ENCODE measurements at regions not wholly inside any gene's neighbourhood (a gene's known extent, or its start where the extent isn't known, plus 50 kb on each side); places are given as distances from the start of the nearest gene placed in this dataset.
"Not testable (repeated sequence)": the region's sequence is repeated elsewhere in the genome, so short reads cannot be mapped to it uniquely, and the experiment has no call there.

DNA sequence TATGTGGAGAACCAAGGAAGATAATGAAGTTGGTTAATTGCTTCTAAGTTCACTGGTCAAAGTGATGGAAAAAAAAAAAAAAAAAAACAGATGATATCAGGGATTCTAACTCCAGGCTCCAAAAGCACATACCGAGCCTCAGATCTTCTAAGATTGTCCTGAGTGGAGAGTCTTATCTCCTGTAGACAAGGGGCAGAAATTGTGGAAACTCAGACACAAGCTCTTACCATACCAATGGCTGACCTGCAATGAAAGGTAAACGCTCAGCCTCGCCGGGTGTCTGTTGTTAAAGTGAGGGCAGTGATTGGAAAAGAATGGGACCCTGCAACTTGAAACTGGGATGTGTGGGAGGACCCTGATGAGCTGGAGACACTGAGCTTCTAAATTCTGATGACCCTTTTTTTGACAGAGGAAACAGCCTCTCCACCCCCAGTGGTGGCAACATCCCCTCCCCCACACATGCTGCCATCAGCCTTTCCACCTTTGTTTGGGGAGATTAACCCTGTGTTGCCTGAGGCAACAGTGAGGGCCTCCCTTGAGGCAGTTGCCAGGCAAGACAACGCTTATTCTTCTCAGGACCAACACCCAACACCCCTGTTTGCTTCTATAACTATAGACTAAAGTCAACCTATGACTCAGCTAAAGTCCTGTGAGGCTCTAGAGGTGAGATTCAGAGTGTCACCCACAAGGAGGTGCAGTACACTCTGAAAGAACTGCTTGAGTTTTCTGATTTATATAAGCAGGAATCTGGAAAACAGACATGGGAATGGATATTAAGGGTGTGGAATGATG lies 154.0 kb downstream of the THBS2 start:
- no peak for DNase-seq

DNA sequence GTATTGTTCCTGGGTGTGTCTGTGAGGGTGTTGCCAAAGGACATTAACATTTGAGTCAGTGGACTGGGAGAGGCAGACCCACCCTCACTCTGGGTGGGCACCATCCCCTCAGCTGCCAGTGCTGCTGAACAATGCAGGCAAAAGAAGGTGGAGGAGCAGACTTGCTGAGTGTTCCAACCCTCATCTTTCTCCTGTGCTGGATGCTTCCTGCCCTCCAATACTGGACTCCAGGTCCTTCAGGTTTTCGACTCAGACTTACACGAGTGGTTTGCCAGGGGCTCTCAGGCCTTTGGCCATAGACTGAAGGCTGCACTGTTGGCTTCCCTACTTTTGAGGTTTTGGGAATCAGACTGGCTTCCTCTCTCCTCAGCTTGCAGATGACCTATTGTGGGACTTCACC lies 155.0 kb downstream of the THBS2 start:
- not testable (repeated sequence) for DNase-seq

DNA sequence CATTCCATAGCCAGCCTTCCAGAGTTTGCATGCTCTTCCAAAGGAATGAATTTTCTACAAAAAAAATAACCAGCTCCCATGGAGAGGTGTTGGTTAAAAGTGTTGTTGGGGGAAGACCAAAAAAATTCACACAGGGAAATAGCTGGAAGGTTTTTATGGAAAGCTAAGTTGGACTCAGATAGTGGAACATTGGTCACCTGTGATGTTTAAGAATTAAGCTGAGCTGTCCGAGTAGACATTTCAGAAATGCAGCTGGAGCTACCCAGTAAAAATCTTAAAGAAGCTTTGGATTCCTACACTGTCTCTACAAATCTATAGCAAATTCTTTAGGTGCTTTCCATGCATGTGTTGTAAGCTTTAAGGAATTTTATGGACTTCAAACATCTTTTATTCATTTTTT lies 155.5 kb downstream of the THBS2 start:
- DNase-seq = no peak

DNA sequence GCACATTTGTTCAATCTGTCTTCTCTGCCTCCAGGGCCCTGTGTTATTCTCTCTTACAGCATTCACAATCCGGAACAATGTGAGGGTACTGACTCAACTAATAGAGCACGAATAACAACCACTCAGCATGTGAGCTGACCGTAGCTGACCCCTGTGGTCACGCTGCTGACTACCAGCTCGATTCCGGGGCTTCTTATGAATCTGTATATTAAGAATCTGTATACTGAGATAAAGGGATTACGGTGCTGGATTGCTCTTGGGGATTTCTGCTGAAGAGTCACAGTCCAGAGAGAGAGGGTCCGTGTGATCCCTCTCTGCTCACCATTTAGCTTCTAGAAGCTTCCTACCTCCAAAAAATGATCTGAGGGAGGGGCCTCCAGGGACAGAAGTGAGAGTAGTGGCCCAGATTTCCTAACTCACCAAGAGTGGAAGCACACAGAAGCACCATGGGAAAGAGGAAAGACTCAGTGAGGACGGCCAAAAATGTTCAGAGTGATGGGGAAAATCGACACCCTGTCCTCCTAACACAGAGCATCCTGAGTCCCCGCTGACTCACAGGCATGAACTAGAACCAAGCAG lies 156.2 kb downstream of the THBS2 start:
- no peak for DNase-seq

DNA sequence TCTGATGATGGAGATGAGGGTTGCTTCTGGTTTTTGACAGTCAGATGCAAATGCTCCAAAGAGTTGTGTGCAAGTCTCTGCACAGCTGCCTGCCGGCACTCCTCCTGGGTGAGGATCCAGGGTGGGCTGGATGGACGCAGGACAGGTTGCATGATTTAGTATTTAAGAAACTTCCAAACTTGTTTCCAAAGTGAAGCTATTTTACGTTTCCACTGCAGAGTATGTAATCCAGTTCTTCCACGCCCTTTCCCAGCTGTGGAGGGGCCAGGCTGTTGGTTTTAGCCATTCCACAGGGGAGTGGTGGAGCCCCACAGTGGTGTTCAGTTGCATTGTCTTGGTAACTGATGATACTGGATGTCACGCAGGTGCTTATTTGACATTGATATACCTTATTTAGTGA lies 157.3 kb downstream of the THBS2 start:
- no peak for DNase-seq

DNA sequence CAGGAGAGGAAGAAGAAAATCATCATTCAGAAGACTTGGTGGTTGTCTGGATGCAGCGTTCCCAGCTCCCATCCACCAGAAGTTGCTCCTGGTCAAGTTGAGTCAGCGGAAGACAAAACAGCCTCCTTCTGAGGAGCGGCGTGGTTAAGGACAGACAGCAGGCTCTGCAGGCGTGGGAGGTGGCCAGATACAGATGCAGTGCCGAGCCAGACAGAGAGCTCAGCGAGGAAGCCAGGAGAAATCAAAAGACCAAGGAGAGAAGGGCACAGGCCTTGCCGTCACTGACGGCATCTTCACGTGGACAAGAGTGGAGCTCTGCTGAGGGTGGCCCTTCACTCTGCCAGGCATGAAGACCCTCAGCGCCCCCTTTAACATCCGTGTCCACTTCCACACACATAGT lies 158.5 kb downstream of the THBS2 start:
- DNase-seq = no peak

DNA sequence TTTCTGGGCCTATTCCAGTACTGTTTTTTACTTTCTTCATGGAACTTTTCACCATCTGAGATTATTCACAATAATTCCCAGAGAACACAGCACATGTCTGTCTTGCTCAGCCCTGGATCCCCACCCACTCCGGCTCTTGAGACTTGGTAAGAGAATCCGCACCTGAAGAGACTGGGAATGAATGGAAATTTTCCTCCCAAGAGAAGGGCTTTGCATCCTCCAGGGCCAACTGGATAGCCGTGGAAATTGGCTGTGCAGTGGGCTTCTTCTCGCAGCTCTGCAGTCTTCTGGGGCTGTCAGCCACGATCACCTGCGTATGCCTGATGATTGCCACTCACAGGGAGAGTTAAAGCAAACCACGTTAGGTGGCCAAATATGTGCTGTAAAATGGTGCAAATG lies 159.1 kb downstream of the THBS2 start:
- DNase-seq = no peak

DNA sequence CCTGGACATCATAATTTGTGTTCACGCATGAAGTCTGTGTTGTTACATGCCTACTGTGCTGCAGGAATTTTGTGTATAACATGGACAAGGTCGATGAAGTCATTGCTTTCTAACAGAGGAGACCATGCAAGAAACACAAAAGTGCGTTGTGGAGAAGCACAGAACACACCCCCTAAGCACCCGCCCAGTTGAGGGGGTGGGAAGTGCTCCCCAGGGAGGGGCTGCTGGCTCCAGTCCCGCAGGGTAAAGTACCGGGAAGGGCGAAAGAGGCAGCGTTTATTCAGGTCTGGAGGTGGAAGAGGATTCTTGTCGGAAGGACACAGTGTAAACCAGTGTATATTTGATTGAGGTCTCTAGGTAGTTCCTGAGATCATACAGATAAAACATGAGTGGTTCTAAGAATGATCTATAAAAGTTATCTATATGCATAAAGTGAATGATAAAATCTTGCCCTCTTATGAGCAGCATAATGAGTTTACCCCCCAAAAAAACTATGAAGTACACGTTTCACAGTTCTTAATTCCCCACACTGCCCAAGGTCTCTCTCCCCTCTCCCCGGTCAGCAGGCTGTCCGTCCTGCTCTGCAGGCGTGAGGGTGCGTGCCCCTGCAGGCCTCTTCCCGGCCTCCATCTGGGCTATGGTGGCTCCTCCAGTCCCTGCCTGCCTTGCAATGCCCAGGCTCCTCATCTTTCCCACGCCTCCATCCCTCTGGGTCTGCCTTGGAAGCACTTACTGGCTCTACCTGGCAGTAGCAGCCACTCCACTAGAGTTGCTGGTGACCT lies 159.7 kb downstream of the THBS2 start:
- DNase-seq = no peak

DNA sequence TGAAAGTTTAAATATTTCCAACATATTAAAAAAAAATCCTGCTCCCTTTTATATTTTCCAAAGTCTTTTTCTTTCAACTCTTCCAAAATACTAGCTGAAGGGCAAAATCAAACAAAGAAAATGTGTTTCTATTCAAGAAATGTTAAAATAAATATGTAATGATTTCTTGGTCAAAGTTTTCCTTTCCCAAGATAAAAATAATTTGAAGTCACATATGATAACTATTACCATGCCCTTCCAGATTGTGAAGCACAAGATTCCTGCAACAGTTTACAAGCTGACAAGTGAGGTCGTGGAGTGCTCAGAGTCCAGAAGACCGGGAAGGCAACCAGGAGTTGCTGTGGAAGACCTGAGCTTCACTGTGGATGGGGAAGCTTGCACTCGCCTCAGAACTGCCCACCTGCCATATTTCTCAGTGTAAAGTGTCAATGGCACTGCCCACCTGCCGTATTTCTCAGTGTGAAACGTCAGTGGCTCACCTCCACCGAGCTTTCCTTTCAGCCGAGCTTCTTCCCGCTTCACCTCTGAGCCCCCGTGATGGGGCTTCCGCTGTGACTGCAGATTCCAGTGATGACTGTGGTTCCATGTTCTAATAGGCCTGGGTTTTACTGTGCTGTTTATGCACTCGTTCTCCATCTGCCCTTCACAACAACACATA lies 160.5 kb downstream of the THBS2 start:
- DNase-seq = no peak

DNA sequence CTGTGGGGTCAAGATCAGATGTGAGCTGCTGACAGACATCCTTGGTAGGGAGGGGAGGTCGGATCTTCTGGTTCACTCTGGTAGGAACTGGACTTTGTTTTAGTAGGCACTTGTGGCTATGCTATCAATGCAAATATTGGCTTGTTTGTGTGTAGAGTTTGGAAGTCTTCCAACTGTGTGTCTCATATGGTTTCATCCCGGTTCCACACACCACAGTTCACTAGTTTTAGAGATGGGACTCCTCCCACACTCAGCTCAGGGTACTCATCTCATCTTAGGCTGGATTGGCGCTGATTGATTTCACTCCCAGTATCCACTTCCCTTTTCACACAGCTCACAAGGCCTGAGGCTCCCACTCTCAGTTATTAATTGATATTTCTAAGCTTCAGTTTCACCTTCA lies 161.3 kb downstream of the THBS2 start:
- no peak for DNase-seq

DNA sequence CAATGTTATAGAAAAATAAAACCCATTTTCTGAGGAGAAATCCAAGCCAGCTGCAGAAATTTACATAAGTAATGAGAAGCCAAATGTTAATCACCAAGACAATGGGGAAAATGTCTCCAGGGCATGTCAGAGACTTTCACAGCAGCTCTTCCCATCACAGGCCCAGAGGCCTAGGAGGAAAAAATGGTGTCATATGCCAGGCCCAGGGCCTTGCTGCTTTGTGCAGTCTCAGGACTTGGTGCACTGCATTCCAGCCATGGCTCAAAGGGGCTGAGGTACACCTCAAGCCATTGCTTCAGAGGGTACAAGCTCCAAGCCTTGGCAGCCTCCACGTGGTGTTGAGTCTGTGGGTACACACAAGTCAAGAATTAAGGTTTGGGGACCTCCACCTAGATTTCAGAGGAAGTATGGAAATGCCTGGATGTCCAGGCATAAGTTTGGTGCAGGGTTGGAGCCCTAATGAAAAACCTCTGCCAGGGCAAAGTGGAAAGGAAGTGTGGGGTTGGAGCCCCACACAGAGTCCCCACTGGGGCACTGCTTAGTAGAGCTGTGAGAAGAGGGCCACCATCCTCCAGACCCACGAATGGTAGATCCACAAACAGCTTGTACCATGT lies 163.0 kb downstream of the THBS2 start:
- DNase-seq = not testable (repeated sequence)

DNA sequence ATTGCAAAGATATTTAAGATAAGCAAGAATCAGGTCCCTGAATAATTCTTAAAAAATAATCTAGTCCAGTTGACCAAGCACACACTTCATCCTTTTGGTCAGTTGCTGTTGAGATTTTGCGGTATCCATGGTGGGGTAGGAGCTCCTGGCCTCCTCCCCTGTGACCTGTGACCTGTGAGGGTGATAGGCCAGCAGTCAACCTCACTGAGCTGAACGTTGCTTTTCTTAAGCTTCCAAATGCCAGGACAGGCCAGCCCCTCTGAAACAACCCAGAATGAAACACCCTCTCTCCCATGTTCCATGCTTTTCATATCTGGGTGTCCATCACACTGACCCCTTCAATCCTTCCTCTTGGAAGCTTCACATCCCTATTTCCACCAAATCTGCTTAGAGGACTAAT lies 164.9 kb downstream of the THBS2 start:
- no peak for DNase-seq

DNA sequence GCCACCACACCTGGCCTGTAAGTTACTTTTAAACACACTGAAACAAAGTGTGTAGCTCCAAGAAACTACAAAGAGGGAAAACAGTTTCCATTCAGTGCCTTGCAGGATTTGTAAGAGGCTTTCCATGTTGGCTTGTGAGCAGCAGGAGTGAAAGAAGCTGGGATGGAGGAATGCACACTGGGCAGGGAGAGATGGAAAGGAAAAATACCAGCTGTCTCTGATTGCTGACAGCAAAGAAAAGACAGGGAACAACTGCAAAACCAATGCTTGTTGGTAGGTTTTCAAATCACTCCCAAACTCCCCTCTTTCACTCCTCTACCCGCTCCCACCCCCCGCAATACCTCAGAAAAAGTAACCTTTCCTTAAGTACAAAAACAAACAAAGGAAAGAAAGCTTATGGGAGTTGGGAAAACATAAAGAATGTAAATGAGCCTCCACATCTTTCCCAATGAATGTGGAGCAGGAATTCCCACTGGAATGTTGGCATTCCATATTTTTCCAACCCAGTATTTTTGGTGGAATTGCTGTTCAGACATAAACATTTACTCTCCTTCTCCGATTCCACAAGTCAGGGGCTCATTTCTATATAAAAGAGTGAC lies 166.1 kb downstream of the THBS2 start:
- no peak for DNase-seq

DNA sequence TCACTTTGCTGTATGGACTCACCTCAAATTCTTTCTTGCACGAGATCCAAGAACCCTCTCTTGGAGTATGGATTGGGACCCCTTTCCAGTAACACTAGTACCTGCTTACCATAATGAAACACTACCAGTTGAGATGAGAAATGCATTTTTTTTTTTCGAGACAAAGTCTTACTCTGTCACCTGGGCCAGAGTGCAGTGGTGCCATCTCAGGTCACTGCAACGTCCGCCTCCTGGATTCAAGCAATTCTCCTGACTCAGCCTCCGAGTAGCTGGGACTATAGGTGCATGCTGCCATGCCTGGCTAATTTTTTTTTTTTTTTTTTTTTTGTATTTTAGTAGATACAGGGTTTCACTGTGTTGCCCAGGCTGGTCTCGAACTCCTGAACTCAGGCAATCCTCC lies 167.0 kb downstream of the THBS2 start:
- not testable (repeated sequence) for DNase-seq

DNA sequence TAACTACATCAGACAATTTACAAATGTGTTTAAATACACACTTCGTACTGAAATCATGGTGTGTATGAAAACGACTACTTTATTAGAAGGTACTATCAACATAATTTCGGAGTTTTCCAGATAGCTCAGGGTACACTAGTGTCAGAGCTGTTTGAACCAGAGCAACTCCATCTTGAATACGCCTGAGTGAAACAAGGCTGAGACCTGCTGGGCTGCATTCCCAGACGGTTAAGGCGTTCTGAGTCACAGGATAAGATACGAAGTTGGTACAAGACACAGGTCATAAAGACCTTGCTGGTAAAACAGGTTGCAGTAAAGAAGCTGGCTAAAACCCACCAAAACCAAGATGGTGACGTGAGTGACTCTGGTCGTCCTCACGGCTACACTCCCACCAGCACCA lies 167.6 kb downstream of the THBS2 start:
- no peak for DNase-seq

DNA sequence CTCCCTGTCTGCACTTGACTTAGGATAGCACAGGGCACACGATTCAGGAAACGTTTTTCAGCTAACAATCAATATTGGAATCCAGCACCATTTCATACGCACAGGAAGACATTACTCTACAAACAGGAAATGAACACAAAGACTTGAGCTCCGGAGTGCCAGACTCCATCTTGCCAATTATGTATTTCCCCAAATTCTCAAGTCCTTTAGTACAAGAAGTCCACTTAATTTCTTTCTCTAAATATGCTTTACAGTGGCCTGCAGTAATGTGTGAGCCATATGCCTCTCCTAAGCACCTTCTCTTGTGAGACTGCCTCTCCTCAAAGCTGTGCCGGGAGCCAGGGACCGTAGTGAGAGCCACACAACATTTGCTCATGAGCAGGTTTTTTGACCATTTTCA lies 168.2 kb downstream of the THBS2 start:
- no peak for DNase-seq

DNA sequence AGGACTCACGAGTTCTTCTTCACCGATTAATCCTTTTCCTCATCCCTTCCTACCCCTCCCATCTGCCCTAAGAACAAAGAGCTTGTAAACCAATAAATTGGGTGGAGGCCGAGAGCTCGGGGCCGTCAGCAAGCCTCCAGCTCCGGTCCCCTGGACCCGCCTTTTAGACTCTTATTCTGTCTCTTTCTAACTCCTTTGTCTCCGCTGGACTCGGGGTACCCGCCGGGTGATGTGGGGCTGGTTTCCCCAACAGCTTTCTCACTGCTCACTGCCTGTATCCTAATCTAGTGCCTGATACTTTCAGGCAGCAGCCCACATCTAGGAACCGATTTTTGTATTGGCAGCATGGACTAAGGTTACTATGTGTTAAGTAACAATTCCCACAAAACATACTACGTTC lies 169.1 kb downstream of the THBS2 start:
- not testable (repeated sequence) for DNase-seq

DNA sequence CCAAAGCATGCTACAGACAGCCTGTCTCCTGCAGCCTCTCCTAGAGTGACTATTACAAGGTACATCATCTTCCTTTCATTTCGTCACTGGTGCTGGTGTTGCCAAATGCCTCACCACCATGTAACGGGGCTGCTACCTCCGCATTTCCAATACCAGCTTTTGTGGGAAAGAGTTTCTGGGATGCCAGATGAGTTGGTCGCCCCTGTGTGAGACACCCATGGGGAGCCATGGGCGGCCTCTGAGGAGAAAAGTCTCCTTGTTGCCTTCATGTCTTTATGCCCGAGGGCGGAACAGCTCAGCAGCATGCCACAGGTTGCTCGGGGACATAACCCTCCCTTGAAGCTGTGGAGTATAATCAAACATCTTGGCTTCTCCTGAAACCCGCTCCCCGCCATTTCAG lies 169.6 kb downstream of the THBS2 start:
- no peak for DNase-seq

DNA sequence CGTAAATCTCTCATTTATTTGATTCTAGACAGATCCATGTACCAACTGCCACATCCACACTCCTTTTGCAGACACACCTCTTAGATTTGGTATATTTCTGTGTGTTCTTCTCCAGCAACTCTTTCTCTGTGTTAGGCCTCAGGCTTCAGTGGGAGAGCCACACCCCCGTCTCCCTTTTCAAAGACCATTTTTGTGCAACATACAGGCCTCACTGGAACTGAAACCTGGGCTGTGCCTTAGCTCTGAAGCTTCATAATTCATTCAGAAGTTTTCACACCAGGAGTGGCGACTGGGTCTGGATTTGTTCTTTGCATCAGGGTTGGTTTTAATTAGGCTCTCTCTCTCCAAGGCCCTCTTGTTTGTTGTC lies 170.2 kb downstream of the THBS2 start:
- DNase-seq = no peak

DNA sequence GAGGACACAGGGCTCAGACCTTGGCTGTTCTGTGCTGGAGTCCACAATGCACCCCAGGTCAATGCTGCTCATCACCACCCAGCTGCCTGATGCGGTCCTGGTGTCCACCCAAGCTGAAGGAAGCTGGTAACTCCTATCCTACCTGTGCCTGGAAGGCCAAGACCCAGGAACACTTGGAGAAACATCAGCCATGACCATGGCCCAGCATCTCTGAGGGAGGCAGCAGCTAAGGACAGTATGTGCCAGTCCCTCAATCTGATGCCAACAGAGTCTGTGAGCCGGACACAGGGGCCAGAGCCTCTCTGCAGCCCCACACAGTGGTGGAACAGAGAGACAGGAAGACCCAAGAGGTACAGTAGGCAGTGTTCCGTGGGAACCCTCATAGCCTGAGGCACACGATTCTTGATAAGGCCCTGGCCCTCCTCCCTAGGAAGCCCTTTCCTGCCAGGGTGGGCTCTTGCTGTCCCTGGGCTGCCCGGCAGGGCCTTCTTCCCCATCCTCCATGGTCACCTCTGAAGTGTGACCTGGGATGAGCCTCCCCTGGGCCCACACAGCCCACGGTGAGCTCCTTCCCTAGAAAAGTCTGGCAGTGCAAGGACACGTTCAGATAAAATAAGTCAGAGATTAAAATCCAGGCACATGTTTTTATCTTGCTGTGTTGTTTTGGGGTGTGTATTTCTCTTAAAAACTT lies 170.7 kb downstream of the THBS2 start:
- DNase-seq = no peak

DNA sequence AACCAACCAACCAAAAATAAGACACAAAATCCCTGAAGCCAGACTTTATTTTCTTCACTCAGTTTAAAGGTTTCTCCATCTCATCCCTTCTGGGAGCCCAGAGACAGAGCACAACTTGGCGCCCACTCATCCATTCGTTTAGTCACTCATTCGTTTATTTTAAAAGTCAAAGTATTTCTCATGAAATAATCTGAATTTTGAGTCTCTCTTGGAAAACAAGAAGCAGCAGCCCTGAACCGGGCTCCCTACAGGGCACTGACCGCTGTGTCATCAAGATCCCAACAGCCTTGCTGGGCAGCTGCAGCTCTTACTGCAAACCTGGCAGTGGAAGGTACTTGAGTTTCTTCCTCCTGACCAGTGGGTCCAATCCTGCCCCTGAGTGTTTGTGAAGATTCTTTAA lies 171.6 kb downstream of the THBS2 start:
- DNase-seq = no peak

DNA sequence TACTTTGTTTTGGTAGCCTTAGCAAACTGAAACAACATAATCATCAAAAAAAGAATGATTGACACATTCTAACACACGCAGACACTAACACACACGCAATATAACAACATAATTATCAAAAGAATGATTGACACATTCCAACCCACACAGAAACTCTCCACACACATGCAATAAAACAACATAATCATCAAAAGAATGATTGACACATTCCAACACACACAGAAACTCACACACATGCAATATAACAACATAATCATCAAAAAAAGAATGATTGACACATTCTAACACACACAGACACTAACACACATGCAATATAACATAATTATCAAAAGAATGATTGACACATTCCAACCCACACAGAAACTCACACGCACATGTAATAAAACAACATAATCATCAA lies 172.4 kb downstream of the THBS2 start:
- DNase-seq = no peak
